ENCODE measurements at regions not wholly inside any gene's neighbourhood (a gene's known extent, or its start where the extent isn't known, plus 50 kb on each side); places are given as distances from the start of the nearest gene placed in this dataset.

GRCh38 chr3:31009881-31010280 lies 115.4 kb upstream of the GADL1 start:
- H3K27me3 ChIP-seq: no peaks in the 10 kb centered on the region
- H3K27ac ChIP-seq: no peak overlapping the region
- H3K4me1 ChIP-seq: no peaks in the 10 kb centered on the region
- H3K36me3 ChIP-seq: no peaks in the 10 kb centered on the region
- H3K9me3 ChIP-seq: no peaks in the 10 kb centered on the region
- TF ChIP-seq POLR2A (IDR thresholded peaks at IDR 0.05): no peak
- no peak for TF ChIP-seq POLR2AphosphoS5 (IDR thresholded peaks at IDR 0.05)
- TF ChIP-seq CTCF (IDR thresholded peaks at IDR 0.05): no peak
- no peak for DNase-seq (ENCODE audit: low spot score in 2 of 2)
- intact Hi-C loops (cut with DNase I; ENCODE audit: low total_unique reads): no loop called here
- no peak overlapping the region for H3K4me3 ChIP-seq

DNA sequence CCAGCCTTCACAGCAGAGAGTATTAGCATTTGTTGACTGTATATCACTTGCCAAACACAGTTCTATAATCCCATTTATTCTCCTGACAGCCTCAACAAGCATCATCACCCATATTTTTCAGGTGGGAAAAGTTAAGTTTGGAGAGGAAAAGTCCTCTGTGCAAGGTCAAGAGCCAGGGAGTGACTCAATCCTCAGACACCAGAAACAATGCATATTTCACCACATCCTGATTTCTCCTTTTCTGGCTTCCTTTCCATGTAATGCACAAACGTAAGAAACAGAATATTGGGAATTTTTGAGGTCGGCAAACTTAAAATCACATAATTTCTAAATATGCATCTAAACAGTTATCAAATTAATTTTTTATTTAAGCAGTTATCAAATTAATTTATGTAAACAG lies 116.0 kb upstream of the GADL1 start:
- H3K4me3 ChIP-seq: no peak overlapping the region
- H3K36me3 ChIP-seq: no peaks in the 10 kb centered on the region
- H3K9me3 ChIP-seq: no peaks in the 10 kb centered on the region
- TF ChIP-seq CTCF (IDR thresholded peaks at IDR 0.05) (no peak), POLR2A (IDR thresholded peaks at IDR 0.05) (no peak), POLR2AphosphoS5 (IDR thresholded peaks at IDR 0.05) (no peak)
- intact Hi-C loops (cut with DNase I; ENCODE audit: low total_unique reads): no loop called here
- no peak for DNase-seq (ENCODE audit: low spot score in 2 of 2)
- H3K4me1 ChIP-seq: no peaks in the 10 kb centered on the region
- no peaks in the 10 kb centered on the region for H3K27me3 ChIP-seq
- no peak overlapping the region for H3K27ac ChIP-seq

DNA sequence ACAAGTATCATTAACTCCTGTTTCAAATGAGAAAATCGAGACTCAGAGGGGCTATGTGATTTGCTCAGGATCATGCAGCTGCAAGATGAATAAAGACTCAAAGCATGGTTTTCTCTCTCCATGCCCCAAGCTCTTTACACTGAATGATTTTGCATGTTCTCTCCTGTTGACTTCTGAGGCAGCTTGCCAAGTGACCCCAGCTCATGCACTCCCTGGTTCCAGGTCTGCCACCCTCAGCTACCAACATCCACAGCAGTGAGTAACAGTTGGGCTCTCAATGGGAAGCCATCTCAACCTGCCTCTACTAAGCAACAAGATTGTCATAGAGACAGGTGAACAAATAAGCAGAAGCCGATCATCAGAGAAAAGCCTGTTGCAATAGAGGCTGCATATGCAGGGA lies 116.9 kb upstream of the GADL1 start:
- intact Hi-C loops (cut with DNase I; ENCODE audit: low total_unique reads): no loop called here
- no peaks in the 10 kb centered on the region for H3K4me1 ChIP-seq
- no peak overlapping the region for H3K4me3 ChIP-seq
- no peaks in the 10 kb centered on the region for H3K36me3 ChIP-seq
- TF ChIP-seq POLR2AphosphoS5 (IDR thresholded peaks at IDR 0.05) (no peak), POLR2A (IDR thresholded peaks at IDR 0.05) (no peak), CTCF (IDR thresholded peaks at IDR 0.05) (no peak)
- no peaks in the 10 kb centered on the region for H3K27me3 ChIP-seq
- DNase-seq (ENCODE audit: low spot score in 2 of 2): peak in 1 of 2 donors; percentile 53
- no peaks in the 10 kb centered on the region for H3K9me3 ChIP-seq
- H3K27ac ChIP-seq: no peak overlapping the region

GRCh38 chr3:31013090-31013489 lies 118.6 kb upstream of the GADL1 start:
- Histone ChIP-seq H3K27ac (no peak overlapping the region), H3K4me1 (no peaks in the 10 kb centered on the region), H3K9me3 (no peaks in the 10 kb centered on the region), H3K36me3 (no peaks in the 10 kb centered on the region), H3K4me3 (no peak overlapping the region), H3K27me3 (no peaks in the 10 kb centered on the region)
- intact Hi-C loops (cut with DNase I; ENCODE audit: low total_unique reads): no loop called here
- no peak for TF ChIP-seq CTCF (IDR thresholded peaks at IDR 0.05)
- TF ChIP-seq POLR2A (IDR thresholded peaks at IDR 0.05): no peak
- TF ChIP-seq POLR2AphosphoS5 (IDR thresholded peaks at IDR 0.05): no peak
- DNase-seq (ENCODE audit: low spot score in 2 of 2): no peak

DNA sequence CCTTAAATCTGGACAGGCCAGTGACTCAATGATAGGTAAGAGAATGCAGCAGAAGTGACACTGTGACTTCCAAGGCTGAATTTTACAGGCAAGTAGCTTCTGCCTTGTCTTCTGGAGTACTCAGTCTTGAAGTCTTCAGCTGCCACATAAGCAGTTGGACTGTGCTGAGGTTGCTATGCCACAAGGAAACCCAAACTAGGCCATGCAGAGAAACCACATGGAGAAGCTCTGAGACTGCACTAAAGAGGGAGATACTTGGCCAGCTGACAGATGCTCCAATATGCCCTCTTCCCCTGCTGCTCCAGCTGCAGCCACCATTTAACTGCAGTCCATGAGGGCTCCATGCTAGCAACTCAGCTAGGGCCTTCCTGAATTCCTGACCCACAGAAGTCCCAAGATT lies 119.4 kb upstream of the GADL1 start:
- Histone ChIP-seq H3K9me3 (no peaks in the 10 kb centered on the region), H3K36me3 (no peaks in the 10 kb centered on the region), H3K27ac (no peak overlapping the region), H3K4me3 (no peak overlapping the region), H3K27me3 (no peaks in the 10 kb centered on the region), H3K4me1 (no peaks in the 10 kb centered on the region)
- TF ChIP-seq CTCF (IDR thresholded peaks at IDR 0.05): no peak
- no peak for TF ChIP-seq POLR2A (IDR thresholded peaks at IDR 0.05)
- no peak for TF ChIP-seq POLR2AphosphoS5 (IDR thresholded peaks at IDR 0.05)
- no peak for DNase-seq (ENCODE audit: low spot score in 2 of 2)
- intact Hi-C loops (cut with DNase I; ENCODE audit: low total_unique reads): no loop called here

Measured in breast epithelium (tissue), 4 donors.